Stimulated activated naive B cell treated with anti-CD40 and anti-IgM and Interleukin-4, amounts not matched to agents 10 μg/mL and 1 μg/mL and 100 μg/mL, for 72 hours (primary cell): ENCODE measurements at regions not wholly inside any gene's neighbourhood (a gene's known extent, or its start where the extent isn't known, plus 50 kb on each side); places are given as distances from the start of the nearest gene placed in this dataset.
"Not testable (repeated sequence)": the region's sequence is repeated elsewhere in the genome, so short reads cannot be mapped to it uniquely, and the experiment has no call there.

ENCODE experiments used
- ATAC-seq, 2 donors: fragments of 150-1000 bp; cut with Tn5 transposase; replicated peaks; 2 replicates each; pipeline ENCODE4 v1.10.0; 2021; ENCODE audit warnings: moderate library complexity in 1 of 2
- DNase-seq: peaks from one replicate; pipeline ENCODE4 v3.0.0; 2021
- H3K27ac Mint-ChIP-seq: one replicate; pipeline ENCODE4 v1.8.0; 2022; ENCODE audit warnings: mild to moderate bottlenecking, mixed read lengths
- H3K27me3 Mint-ChIP-seq, 2 donors: one replicate each; pipeline ENCODE4 v1.8.0; 2022; ENCODE audit warnings: mixed read lengths in 2 of 2
- H3K36me3 Mint-ChIP-seq, 2 donors: one replicate each; pipeline ENCODE4 v1.8.0; 2022; ENCODE audit warnings: mixed read lengths in 2 of 2, mild to moderate bottlenecking in 1 of 2
- H3K4me1 Mint-ChIP-seq, 2 donors: one replicate each; pipeline ENCODE4 v1.8.0; 2022; ENCODE audit warnings: mixed read lengths in 2 of 2, mild to moderate bottlenecking in 1 of 2
- H3K4me3 Mint-ChIP-seq, 2 donors: one replicate each; pipeline ENCODE4 v1.8.0; 2022; ENCODE audit warnings: mild to moderate bottlenecking in 2 of 2, mixed read lengths in 2 of 2, moderate library complexity in 1 of 2
- H3K9me3 Mint-ChIP-seq, 2 donors: one replicate each; pipeline ENCODE4 v1.8.0; 2022; ENCODE audit warnings: mixed read lengths in 2 of 2, mild to moderate bottlenecking in 1 of 2

- no peaks in the 10 kb centered on the region for H3K4me1 Mint-ChIP-seq
- no peak overlapping the region for H3K4me3 Mint-ChIP-seq
- no peaks in the 10 kb centered on the region for H3K36me3 Mint-ChIP-seq
- H3K27me3 Mint-ChIP-seq, result no peaks in the 10 kb centered on the region
- H3K9me3 Mint-ChIP-seq, result peaks cover 0 to 1% of the 10 kb centered on the region in 2 donors
- DNase-seq (no peak), ATAC-seq (no peak)
- no peak overlapping the region for H3K27ac Mint-ChIP-seq
Measured at GRCh38 chrX:111041018-111041462, 55.0 kb upstream of the PAK3 start.

- Mint-ChIP-seq H3K36me3 (no peaks in the 10 kb centered on the region), H3K9me3 (peaks cover 0 to 1% of the 10 kb centered on the region in 2 donors), H3K27me3 (no peaks in the 10 kb centered on the region), H3K27ac (no peak overlapping the region), H3K4me3 (no peak overlapping the region), H3K4me1 (no peaks in the 10 kb centered on the region)
- DNase-seq (no peak), ATAC-seq (no peak)
Measured at GRCh38 chrX:111040377-111041017, 55.5 kb upstream of the PAK3 start.

- no peaks in the 10 kb centered on the region for H3K27me3 Mint-ChIP-seq
- no peak for ATAC-seq
- H3K9me3 Mint-ChIP-seq, result peaks cover 0 to 1% of the 10 kb centered on the region in 2 donors
- no peaks in the 10 kb centered on the region for H3K36me3 Mint-ChIP-seq
- H3K4me1 Mint-ChIP-seq, result no peaks in the 10 kb centered on the region
- H3K4me3 Mint-ChIP-seq, result no peak overlapping the region
- no peak overlapping the region for H3K27ac Mint-ChIP-seq
- DNase-seq, result no peak
Measured at GRCh38 chrX:111039606-111040005, 56.4 kb upstream of the PAK3 start.

GRCh38 chrX:111035991-111036390 is 60.0 kb upstream of the PAK3 start:
- no peaks in the 10 kb centered on the region for H3K4me1 Mint-ChIP-seq
- no peak overlapping the region for H3K27ac Mint-ChIP-seq
- DNase-seq (no peak), ATAC-seq (no peak)
- H3K27me3 Mint-ChIP-seq, result no peaks in the 10 kb centered on the region
- H3K9me3 Mint-ChIP-seq, result no peaks in the 10 kb centered on the region
- no peak overlapping the region for H3K4me3 Mint-ChIP-seq
- no peaks in the 10 kb centered on the region for H3K36me3 Mint-ChIP-seq

- Mint-ChIP-seq H3K36me3 (no peaks in the 10 kb centered on the region), H3K9me3 (no peaks in the 10 kb centered on the region), H3K27me3 (no peaks in the 10 kb centered on the region), H3K4me3 (no peak overlapping the region), H3K4me1 (no peaks in the 10 kb centered on the region), H3K27ac (no peak overlapping the region)
- DNase-seq (no peak), ATAC-seq (no peak)
Measured at GRCh38 chrX:111035256-111035655, 60.7 kb upstream of the PAK3 start.

GRCh38 chrX:111022998-111023397 is 73.0 kb upstream of the PAK3 start:
- H3K9me3 Mint-ChIP-seq, H3K36me3 Mint-ChIP-seq, DNase-seq, H3K4me3 Mint-ChIP-seq, H3K4me1 Mint-ChIP-seq, H3K27ac Mint-ChIP-seq, ATAC-seq, H3K27me3 Mint-ChIP-seq: not testable (repeated sequence)

- H3K27me3 Mint-ChIP-seq, result peaks cover 0 to 10% of the 10 kb centered on the region in 2 donors
- peaks cover 3 to 7% of the 10 kb centered on the region in 2 donors for H3K9me3 Mint-ChIP-seq
- ATAC-seq (no peak), DNase-seq (no peak)
- no peaks in the 10 kb centered on the region for H3K4me1 Mint-ChIP-seq
- no peak overlapping the region for H3K27ac Mint-ChIP-seq
- H3K36me3 Mint-ChIP-seq, result no peaks in the 10 kb centered on the region
- no peak overlapping the region for H3K4me3 Mint-ChIP-seq
Measured at GRCh38 chrX:111020283-111020682, 75.7 kb upstream of the PAK3 start.

- Mint-ChIP-seq H3K4me3 (no peak overlapping the region), H3K4me1 (no peaks in the 10 kb centered on the region), H3K27me3 (peaks cover 0 to 5% of the 10 kb centered on the region in 2 donors), H3K9me3 (peaks cover 0 to 1% of the 10 kb centered on the region in 2 donors), H3K36me3 (no peaks in the 10 kb centered on the region), H3K27ac (no peak overlapping the region)
- DNase-seq, result no peak
- no peak for ATAC-seq
Measured at GRCh38 chrX:111013778-111014455, 82.1 kb upstream of the PAK3 start.

- Mint-ChIP-seq H3K27ac (no peak overlapping the region), H3K9me3 (no peaks in the 10 kb centered on the region), H3K4me1 (no peaks in the 10 kb centered on the region), H3K4me3 (no peak overlapping the region), H3K27me3 (peaks cover 0 to 3% of the 10 kb centered on the region in 2 donors), H3K36me3 (no peaks in the 10 kb centered on the region)
- DNase-seq (no peak), ATAC-seq (no peak)
Measured at GRCh38 chrX:111010111-111010510, 85.9 kb upstream of the PAK3 start.

- Mint-ChIP-seq H3K27ac (no peak overlapping the region), H3K27me3 (peaks cover 0 to 3% of the 10 kb centered on the region in 2 donors), H3K36me3 (no peaks in the 10 kb centered on the region), H3K4me3 (no peak overlapping the region), H3K9me3 (no peaks in the 10 kb centered on the region), H3K4me1 (no peaks in the 10 kb centered on the region)
- ATAC-seq (no peak), DNase-seq (no peak)
Measured at GRCh38 chrX:111009256-111009655, 86.7 kb upstream of the PAK3 start.

GRCh38 chrX:111008126-111008525 is 87.9 kb upstream of the PAK3 start:
- no peak for ATAC-seq
- no peak overlapping the region for H3K4me3 Mint-ChIP-seq

GRCh38 chrX:111007238-111007637 is 88.8 kb upstream of the PAK3 start:
- Mint-ChIP-seq H3K27me3 (peaks cover 0 to 9% of the 10 kb centered on the region in 2 donors), H3K27ac (no peak overlapping the region), H3K36me3 (no peaks in the 10 kb centered on the region), H3K9me3 (no peaks in the 10 kb centered on the region), H3K4me1 (no peaks in the 10 kb centered on the region), H3K4me3 (no peak overlapping the region)
- ATAC-seq (no peak), DNase-seq (no peak)

More at GRCh38 chrX:111008126-111008525, 87.9 kb upstream of the PAK3 start:
- peaks cover 0 to 6% of the 10 kb centered on the region in 2 donors for H3K27me3 Mint-ChIP-seq
- no peak for DNase-seq
- H3K27ac Mint-ChIP-seq, result no peak overlapping the region
- H3K9me3 Mint-ChIP-seq, result no peaks in the 10 kb centered on the region
- no peaks in the 10 kb centered on the region for H3K4me1 Mint-ChIP-seq
- no peaks in the 10 kb centered on the region for H3K36me3 Mint-ChIP-seq

GRCh38 chrX:111006116-111006515 is 89.9 kb upstream of the PAK3 start:
- no peak overlapping the region for H3K27ac Mint-ChIP-seq
- peaks cover 0 to 9% of the 10 kb centered on the region in 2 donors for H3K27me3 Mint-ChIP-seq
- H3K36me3 Mint-ChIP-seq, result no peaks in the 10 kb centered on the region
- H3K9me3 Mint-ChIP-seq, result no peaks in the 10 kb centered on the region
- DNase-seq (no peak), ATAC-seq (no peak)
- H3K4me3 Mint-ChIP-seq, result no peak overlapping the region
- no peaks in the 10 kb centered on the region for H3K4me1 Mint-ChIP-seq

GRCh38 chrX:111005166-111005565 is 90.8 kb upstream of the PAK3 start:
- Mint-ChIP-seq H3K27ac (no peak overlapping the region), H3K9me3 (no peaks in the 10 kb centered on the region), H3K36me3 (no peaks in the 10 kb centered on the region), H3K4me3 (no peak overlapping the region), H3K4me1 (no peaks in the 10 kb centered on the region), H3K27me3 (peaks cover 0 to 9% of the 10 kb centered on the region in 2 donors)
- no peak for DNase-seq
- ATAC-seq, result no peak

- Mint-ChIP-seq H3K27ac (no peak overlapping the region), H3K9me3 (no peaks in the 10 kb centered on the region), H3K4me3 (no peak overlapping the region), H3K27me3 (peaks cover 0 to 9% of the 10 kb centered on the region in 2 donors), H3K4me1 (no peaks in the 10 kb centered on the region), H3K36me3 (no peaks in the 10 kb centered on the region)
- no peak for ATAC-seq
- DNase-seq, result no peak
Measured at GRCh38 chrX:111003118-111003517, 92.9 kb upstream of the PAK3 start.
